ENCODE measurements at regions not wholly inside any gene's neighbourhood (a gene's known extent, or its start where the extent isn't known, plus 50 kb on each side); places are given as distances from the start of the nearest gene placed in this dataset.
"Not testable (repeated sequence)": the region's sequence is repeated elsewhere in the genome, so short reads cannot be mapped to it uniquely, and the experiment has no call there.

DNA sequence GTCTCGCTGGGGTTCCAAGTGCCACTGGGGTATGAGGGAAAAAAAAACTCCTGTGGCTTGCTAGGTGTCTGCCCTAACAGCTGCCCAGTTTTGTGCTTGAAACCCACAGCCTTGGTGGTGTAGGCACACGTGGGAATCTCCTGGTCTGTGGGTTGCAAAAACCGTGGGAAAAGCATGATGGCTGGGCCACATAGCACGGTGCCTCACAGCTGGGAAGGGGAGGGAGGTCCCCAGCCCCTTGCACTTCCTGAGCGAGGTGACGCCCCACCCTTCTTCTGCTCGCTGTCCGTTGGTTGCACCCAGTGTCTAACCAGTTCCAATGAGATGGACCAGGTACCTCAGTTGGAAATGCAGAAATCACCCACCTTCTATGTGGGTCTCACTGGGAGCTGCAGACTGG lies 144.3 kb downstream of the KBTBD8 start:
- Histone ChIP-seq H3K9me3 (ENCODE audit: insufficient read depth, low read length) (peaks cover 7% of the 10 kb centered on the region; the same call in 1 of the 2 replicates), H3K4me1 (ENCODE audit: insufficient read depth, insufficient read length) (no peaks in the 10 kb centered on the region), H3K4me3 (ENCODE audit: insufficient read length, low read depth) (no peak overlapping the region), H3K27me3 (ENCODE audit: insufficient read depth, insufficient read length) (no peaks in the 10 kb centered on the region), H3K36me3 (ENCODE audit: insufficient read depth, insufficient read length, low read length) (no peaks in the 10 kb centered on the region), H3K9ac (ENCODE audit: insufficient read length, low read depth) (no peak overlapping the region)
- no peak for TF ChIP-seq YY1 (IDR thresholded peaks at IDR 0.05; ENCODE audit: insufficient read depth, insufficient read length)
- no peak for TF ChIP-seq ZNF274 (IDR thresholded peaks at IDR 0.05; ENCODE audit: low read depth, low read length)
- no peak for TF ChIP-seq SUZ12 (IDR thresholded peaks at IDR 0.05; ENCODE audit: extremely low read depth, insufficient read depth, insufficient read length)
- DNase-seq (ENCODE audit: low read depth, low spot score), result no peak

- peaks cover 11% of the 10 kb centered on the region; the same call in 1 of the 2 replicates for H3K9me3 ChIP-seq (ENCODE audit: insufficient read depth, low read length)
- H3K27me3 ChIP-seq (ENCODE audit: insufficient read depth, insufficient read length), result no peaks in the 10 kb centered on the region
- H3K36me3 ChIP-seq (ENCODE audit: insufficient read depth, insufficient read length, low read length), result no peaks in the 10 kb centered on the region
- TF ChIP-seq ZNF274 (IDR thresholded peaks at IDR 0.05; ENCODE audit: low read depth, low read length) (no peak), YY1 (IDR thresholded peaks at IDR 0.05; ENCODE audit: insufficient read depth, insufficient read length) (no peak), SUZ12 (IDR thresholded peaks at IDR 0.05; ENCODE audit: extremely low read depth, insufficient read depth, insufficient read length) (no peak)
- no peak overlapping the region for H3K9ac ChIP-seq (ENCODE audit: insufficient read length, low read depth)
- DNase-seq (ENCODE audit: low read depth, low spot score), result no peak
- H3K4me1 ChIP-seq (ENCODE audit: insufficient read depth, insufficient read length), result no peaks in the 10 kb centered on the region
- H3K4me3 ChIP-seq (ENCODE audit: insufficient read length, low read depth), result no peak overlapping the region
These were observed 147.6 kb downstream of the KBTBD8 start for GRCh38 chr3:67145738-67146137.

DNA sequence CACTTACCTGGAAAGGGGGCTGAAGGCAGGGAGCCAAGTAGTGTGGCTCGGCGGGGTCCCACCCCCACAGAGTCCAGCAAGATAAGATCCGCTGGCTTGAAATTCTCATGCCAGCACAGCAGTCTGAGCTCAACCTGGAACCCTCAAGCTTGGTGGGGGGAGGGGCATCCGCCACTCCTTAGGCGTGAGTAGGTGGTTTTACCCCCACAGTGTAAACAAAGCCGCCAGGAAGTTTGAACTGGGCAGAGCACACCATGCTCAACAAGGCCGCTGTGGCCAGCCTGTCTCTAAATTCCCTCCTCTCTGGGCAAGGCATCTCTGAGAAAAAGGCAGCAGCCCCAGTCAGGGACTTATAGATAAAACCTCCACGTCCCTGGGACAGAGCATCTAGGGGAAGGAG lies 156.3 kb downstream of the KBTBD8 start:
- no peaks in the 10 kb centered on the region for H3K36me3 ChIP-seq (ENCODE audit: insufficient read depth, insufficient read length, low read length)
- peak; percentile 5 for DNase-seq (ENCODE audit: low read depth, low spot score)
- TF ChIP-seq SUZ12 (IDR thresholded peaks at IDR 0.05; ENCODE audit: extremely low read depth, insufficient read depth, insufficient read length) (no peak), YY1 (IDR thresholded peaks at IDR 0.05; ENCODE audit: insufficient read depth, insufficient read length) (no peak)
- H3K9me3 ChIP-seq (ENCODE audit: insufficient read depth, low read length), result no peaks in the 10 kb centered on the region
- H3K27me3 ChIP-seq (ENCODE audit: insufficient read depth, insufficient read length), result no peaks in the 10 kb centered on the region
- no peak overlapping the region for H3K4me3 ChIP-seq (ENCODE audit: insufficient read length, low read depth)
- peaks cover 5% of the 10 kb centered on the region for H3K4me1 ChIP-seq (ENCODE audit: insufficient read depth, insufficient read length)
- H3K9ac ChIP-seq (ENCODE audit: insufficient read length, low read depth), result no peak overlapping the region

DNA sequence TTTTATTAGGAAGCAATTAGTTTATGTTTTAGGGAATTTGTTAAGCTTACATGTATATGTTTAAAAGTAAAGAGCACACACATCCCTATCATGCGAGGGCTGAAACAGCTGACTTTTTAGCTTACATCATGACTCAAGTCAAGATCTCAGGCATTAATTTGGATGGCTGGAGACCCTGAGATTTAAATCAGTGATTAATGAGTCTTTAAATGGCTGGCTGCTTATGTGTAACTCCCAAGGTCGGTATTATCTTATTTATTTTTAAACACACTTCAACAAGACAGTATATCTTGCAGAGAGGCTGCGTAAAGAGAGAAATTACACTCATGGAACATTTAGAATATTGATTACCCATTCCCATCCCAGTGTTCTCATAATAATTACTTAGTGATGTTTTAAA lies 169.4 kb downstream of the KBTBD8 start:
- Histone ChIP-seq H3K4me3 (ENCODE audit: insufficient read length, low read depth) (no peak overlapping the region), H3K9ac (ENCODE audit: insufficient read length, low read depth) (no peak overlapping the region), H3K36me3 (ENCODE audit: insufficient read depth, insufficient read length, low read length) (no peaks in the 10 kb centered on the region), H3K4me1 (ENCODE audit: insufficient read depth, insufficient read length) (no peaks in the 10 kb centered on the region), H3K9me3 (ENCODE audit: insufficient read depth, low read length) (no peaks in the 10 kb centered on the region), H3K27me3 (ENCODE audit: insufficient read depth, insufficient read length) (no peaks in the 10 kb centered on the region)
- DNase-seq (ENCODE audit: low read depth, low spot score), result no peak
- no peak for TF ChIP-seq SUZ12 (IDR thresholded peaks at IDR 0.05; ENCODE audit: extremely low read depth, insufficient read depth, insufficient read length)
- no peak for TF ChIP-seq YY1 (IDR thresholded peaks at IDR 0.05; ENCODE audit: insufficient read depth, insufficient read length)
- TF ChIP-seq ZNF274 (IDR thresholded peaks at IDR 0.05; ENCODE audit: low read depth, low read length), result no peak

DNA sequence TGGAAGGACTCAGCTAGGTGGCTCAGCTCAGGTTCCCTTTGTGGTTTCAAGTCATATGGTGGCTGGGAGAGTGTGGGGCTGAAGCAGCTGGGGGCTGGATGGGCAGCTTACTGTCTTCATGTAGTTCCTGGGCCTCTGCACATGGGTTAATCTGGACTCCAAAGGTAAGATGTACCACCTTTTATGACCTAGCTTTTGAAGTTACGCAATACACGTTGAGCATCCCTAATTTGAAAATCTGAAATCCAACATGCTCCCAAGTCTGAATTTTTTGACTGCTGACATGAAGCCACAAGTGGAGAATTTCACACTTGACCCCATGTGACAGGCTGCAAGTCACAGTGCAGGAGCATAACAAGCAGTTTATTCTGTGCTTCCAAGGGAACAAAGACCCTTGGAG lies 173.7 kb downstream of the KBTBD8 start:
- H3K9ac ChIP-seq (ENCODE audit: insufficient read length, low read depth), result no peak overlapping the region
- H3K4me3 ChIP-seq (ENCODE audit: insufficient read length, low read depth), result no peak overlapping the region
- DNase-seq (ENCODE audit: low read depth, low spot score), result no peak
- no peaks in the 10 kb centered on the region for H3K4me1 ChIP-seq (ENCODE audit: insufficient read depth, insufficient read length)
- H3K9me3 ChIP-seq (ENCODE audit: insufficient read depth, low read length), result no peaks in the 10 kb centered on the region; the same call in 1 of the 2 replicates
- H3K27me3 ChIP-seq (ENCODE audit: insufficient read depth, insufficient read length), result no peaks in the 10 kb centered on the region
- TF ChIP-seq YY1 (IDR thresholded peaks at IDR 0.05; ENCODE audit: insufficient read depth, insufficient read length) (no peak), ZNF274 (IDR thresholded peaks at IDR 0.05; ENCODE audit: low read depth, low read length) (no peak), SUZ12 (IDR thresholded peaks at IDR 0.05; ENCODE audit: extremely low read depth, insufficient read depth, insufficient read length) (no peak)
- H3K36me3 ChIP-seq (ENCODE audit: insufficient read depth, insufficient read length, low read length), result no peaks in the 10 kb centered on the region

DNA sequence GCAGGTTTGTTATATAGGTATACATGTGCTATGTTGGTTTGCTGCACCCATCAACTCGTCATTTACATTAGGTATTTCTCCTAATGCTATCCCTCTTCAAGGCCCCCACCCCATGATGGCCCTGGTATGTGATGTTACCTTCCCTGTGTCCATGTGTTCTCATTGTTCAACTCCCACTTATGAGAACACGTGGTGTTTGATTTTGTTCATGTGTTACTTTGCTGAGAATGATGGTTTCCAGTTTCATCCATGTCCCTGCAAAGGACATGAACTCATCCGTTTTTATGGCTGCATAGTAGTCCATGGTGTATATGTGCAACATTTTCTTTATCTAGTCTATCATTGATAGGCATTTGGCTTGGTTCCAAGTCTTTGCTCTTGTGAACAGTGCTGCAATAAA lies 175.0 kb downstream of the KBTBD8 start:
- DNase-seq (ENCODE audit: low read depth, low spot score); H3K9ac ChIP-seq (ENCODE audit: insufficient read length, low read depth); H3K27me3 ChIP-seq (ENCODE audit: insufficient read depth, insufficient read length); H3K9me3 ChIP-seq (ENCODE audit: insufficient read depth, low read length); H3K4me1 ChIP-seq (ENCODE audit: insufficient read depth, insufficient read length); H3K36me3 ChIP-seq (ENCODE audit: insufficient read depth, insufficient read length, low read length); H3K4me3 ChIP-seq (ENCODE audit: insufficient read length, low read depth): not testable (repeated sequence)

DNA sequence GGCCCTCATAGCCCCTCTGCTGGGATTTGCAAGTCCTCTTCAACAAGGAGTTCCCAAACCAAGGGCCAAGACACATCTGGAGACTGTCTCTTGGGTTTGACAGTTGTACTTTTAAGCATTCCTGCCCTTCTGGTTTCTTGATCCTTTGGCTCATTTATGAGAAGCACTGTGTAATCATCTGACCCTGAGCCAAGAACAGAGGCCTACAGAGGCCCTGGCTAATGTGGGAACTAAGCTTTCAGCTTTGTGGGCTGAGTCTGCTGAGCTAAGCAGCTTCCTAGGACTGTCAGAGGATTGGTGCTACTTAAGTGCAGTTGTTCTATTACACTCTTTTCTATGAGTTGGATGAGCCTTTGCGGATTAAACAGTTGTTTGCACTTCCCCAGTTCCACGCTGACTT lies 178.3 kb downstream of the KBTBD8 start:
- no peaks in the 10 kb centered on the region for H3K27me3 ChIP-seq (ENCODE audit: insufficient read depth, insufficient read length)
- no peaks in the 10 kb centered on the region for H3K4me1 ChIP-seq (ENCODE audit: insufficient read depth, insufficient read length)
- H3K36me3 ChIP-seq (ENCODE audit: insufficient read depth, insufficient read length, low read length), result no peaks in the 10 kb centered on the region
- no peak overlapping the region for H3K9ac ChIP-seq (ENCODE audit: insufficient read length, low read depth)
- H3K9me3 ChIP-seq (ENCODE audit: insufficient read depth, low read length), result no peaks in the 10 kb centered on the region; the same call in 1 of the 2 replicates
- DNase-seq (ENCODE audit: low read depth, low spot score), result no peak
- TF ChIP-seq ZNF274 (IDR thresholded peaks at IDR 0.05; ENCODE audit: low read depth, low read length), result no peak
- no peak overlapping the region for H3K4me3 ChIP-seq (ENCODE audit: insufficient read length, low read depth)

GRCh38 chr3:67192466-67192865 lies 194.4 kb downstream of the KBTBD8 start:
- TF ChIP-seq ZNF274 (IDR thresholded peaks at IDR 0.05; ENCODE audit: low read depth, low read length) (no peak), SUZ12 (IDR thresholded peaks at IDR 0.05; ENCODE audit: extremely low read depth, insufficient read depth, insufficient read length) (no peak), YY1 (IDR thresholded peaks at IDR 0.05; ENCODE audit: insufficient read depth, insufficient read length) (no peak)
- Histone ChIP-seq H3K36me3 (ENCODE audit: insufficient read depth, insufficient read length, low read length) (no peaks in the 10 kb centered on the region), H3K9me3 (ENCODE audit: insufficient read depth, low read length) (peaks cover 6% of the 10 kb centered on the region; the same call in 1 of the 2 replicates), H3K4me3 (ENCODE audit: insufficient read length, low read depth) (no peak overlapping the region), H3K9ac (ENCODE audit: insufficient read length, low read depth) (no peak overlapping the region), H3K4me1 (ENCODE audit: insufficient read depth, insufficient read length) (no peaks in the 10 kb centered on the region), H3K27me3 (ENCODE audit: insufficient read depth, insufficient read length) (no peaks in the 10 kb centered on the region)
- DNase-seq (ENCODE audit: low read depth, low spot score), result no peak

All from NT2/D1 (cell line).